ENCODE measurements at regions not wholly inside any gene's neighbourhood (a gene's known extent, or its start where the extent isn't known, plus 50 kb on each side); places are given as distances from the start of the nearest gene placed in this dataset.

- H3K36me3 ChIP-seq (ENCODE audit: low read depth, missing control alignments), result no peaks in the 10 kb centered on the region
- H3K27ac ChIP-seq, result no peak overlapping the region
- peaks cover 7% of the 10 kb centered on the region for H3K4me1 ChIP-seq
- no peak for DNase-seq
- TF ChIP-seq CTCF (IDR thresholded peaks at IDR 0.05), result no peak
- TF ChIP-seq POLR2A (IDR thresholded peaks at IDR 0.05), result no peak
- intact Hi-C loops (cut with DNase I; ENCODE audit: low total_unique reads), result no loop called here
- WGBS, 2 donors, result 93% methylated on average over 6 to 7 of the region's 7 CpGs
- H3K4me3 ChIP-seq, result no peak overlapping the region
- no peaks in the 10 kb centered on the region for H3K27me3 ChIP-seq
- no peaks in the 10 kb centered on the region for H3K9me3 ChIP-seq
These were observed 113.5 kb upstream of the TMEM18 start for GRCh38 chr2:790634-791245.

- Histone ChIP-seq H3K27me3 (no peaks in the 10 kb centered on the region), H3K36me3 (ENCODE audit: low read depth, missing control alignments) (no peaks in the 10 kb centered on the region), H3K9me3 (no peaks in the 10 kb centered on the region), H3K4me1 (peaks cover under 1% of the 10 kb centered on the region), H3K27ac (no peak overlapping the region), H3K4me3 (no peak overlapping the region)
- intact Hi-C loops (cut with DNase I; ENCODE audit: low total_unique reads), result no loop called here
- 87 to 94% methylated on average over 3 of the region's 3 CpGs for WGBS, 2 donors
- TF ChIP-seq POLR2A (IDR thresholded peaks at IDR 0.05) (no peak), CTCF (IDR thresholded peaks at IDR 0.05) (no peak)
- no peak for DNase-seq
These were observed 112.9 kb upstream of the TMEM18 start for GRCh38 chr2:790081-790480.

- WGBS, 2 donors, result 83 to 86% methylated on average over 3 of the region's 3 CpGs
- H3K9me3 ChIP-seq, result no peaks in the 10 kb centered on the region
- no peaks in the 10 kb centered on the region for H3K4me1 ChIP-seq
- no peaks in the 10 kb centered on the region for H3K27me3 ChIP-seq
- DNase-seq, result no peak
- intact Hi-C loops (cut with DNase I; ENCODE audit: low total_unique reads), result no loop called here
- H3K4me3 ChIP-seq, result no peak overlapping the region
- H3K36me3 ChIP-seq (ENCODE audit: low read depth, missing control alignments), result no peaks in the 10 kb centered on the region
- H3K27ac ChIP-seq, result no peak overlapping the region
- no peak for TF ChIP-seq POLR2A (IDR thresholded peaks at IDR 0.05)
- no peak for TF ChIP-seq CTCF (IDR thresholded peaks at IDR 0.05)
These were observed 112.3 kb upstream of the TMEM18 start for GRCh38 chr2:789529-789928.

GRCh38 chr2:788227-789032, 111.2 kb upstream of the TMEM18 start:
- Histone ChIP-seq H3K4me1 (no peaks in the 10 kb centered on the region), H3K27me3 (no peaks in the 10 kb centered on the region), H3K36me3 (ENCODE audit: low read depth, missing control alignments) (no peaks in the 10 kb centered on the region), H3K27ac (no peak overlapping the region), H3K4me3 (no peak overlapping the region), H3K9me3 (no peaks in the 10 kb centered on the region)
- 92 to 95% methylated on average over 14 to 17 of the region's 17 CpGs for WGBS, 2 donors
- intact Hi-C loops (cut with DNase I; ENCODE audit: low total_unique reads), result no loop called here
- no peak for DNase-seq
- TF ChIP-seq POLR2A (IDR thresholded peaks at IDR 0.05), result no peak
- no peak for TF ChIP-seq CTCF (IDR thresholded peaks at IDR 0.05)

GRCh38 chr2:784753-785152, 107.5 kb upstream of the TMEM18 start:
- H3K27ac ChIP-seq, result no peak overlapping the region
- H3K4me1 ChIP-seq, result no peaks in the 10 kb centered on the region
- intact Hi-C loops (cut with DNase I; ENCODE audit: low total_unique reads), result no loop called here
- no peak for DNase-seq
- TF ChIP-seq POLR2A (IDR thresholded peaks at IDR 0.05) (no peak), CTCF (IDR thresholded peaks at IDR 0.05) (no peak)
- no peak overlapping the region for H3K4me3 ChIP-seq
- no peaks in the 10 kb centered on the region for H3K36me3 ChIP-seq (ENCODE audit: low read depth, missing control alignments)
- no peaks in the 10 kb centered on the region for H3K27me3 ChIP-seq
- no peaks in the 10 kb centered on the region for H3K9me3 ChIP-seq
